GM12878 (cell line): ENCODE measurements at regions not wholly inside any gene's neighbourhood (a gene's known extent, or its start where the extent isn't known, plus 50 kb on each side); places are given as distances from the start of the nearest gene placed in this dataset.

Experiments
- CREB1 ChIP-seq: IDR thresholded peaks from 2 replicates; pipeline ENCODE4 v1.6.1; 2012; ENCODE audit warnings: low read depth, mild to moderate bottlenecking, inconsistent platforms
- CTCF ChIP-seq, 3 experiments: IDR thresholded peaks in 2 of 3; conservative IDR thresholded peaks in 1 of 3; 2 replicates each; pipeline ENCODE4 v1.5.1; 2011; ENCODE audit warnings: low read depth in 3 of 3, low read length in 3 of 3, mild to moderate bottlenecking in 3 of 3, control low read depth in 2 of 3, moderate library complexity in 2 of 3, inconsistent platforms in 1 of 3, mixed read lengths in 1 of 3; ENCODE audit not compliant: control insufficient read depth in 2 of 3, insufficient read depth in 1 of 3; ENCODE audit errors: extremely low read depth in 1 of 3
- EZH2 ChIP-seq: IDR thresholded peaks from 2 replicates; pipeline ENCODE4 v1.6.1; 2012; ENCODE audit warnings: low read depth, mild to moderate bottlenecking, control low read depth, inconsistent platforms, low read length, borderline replicate concordance; ENCODE audit not compliant: control insufficient read depth
- FOS ChIP-seq: IDR thresholded peaks from 3 replicates; pipeline ENCODE4 v1.6.1; 2011; ENCODE audit warnings: borderline replicate concordance; ENCODE audit not compliant: insufficient read length; ENCODE audit errors: extremely low read depth
- MYB ChIP-seq: fragments of 150-350 bp; IDR thresholded peaks from 2 replicates; pipeline ENCODE4 v1.6.1; 2014; ENCODE audit warnings: mild to moderate bottlenecking, low read depth, low read length, borderline replicate concordance
- PKNOX1 ChIP-seq: fragments of 450-650 bp; IDR thresholded peaks from 2 replicates; pipeline ENCODE4 v1.6.1; 2016; ENCODE audit warnings: mild to moderate bottlenecking
- POLR2AphosphoS2 ChIP-seq: IDR thresholded peaks from 2 replicates; pipeline ENCODE4 v1.6.1; 2011; ENCODE audit warnings: low read depth, mild to moderate bottlenecking, low read length, improper control_type of control experiment, moderate library complexity
- RAD21 ChIP-seq: IDR thresholded peaks from 2 replicates; pipeline ENCODE4 v1.6.1; 2011; ENCODE audit warnings: mild to moderate bottlenecking, low read depth, low read length, moderate library complexity; ENCODE audit not compliant: insufficient read depth
- SUPT20H ChIP-seq: IDR thresholded peaks from 2 replicates; pipeline ENCODE4 v1.6.1; 2011; ENCODE audit warnings: low read depth, mild to moderate bottlenecking, low read length, moderate library complexity, borderline replicate concordance; ENCODE audit not compliant: control insufficient read depth
- TAF1 ChIP-seq: IDR thresholded peaks from 2 replicates; pipeline ENCODE4 v1.6.1; 2011; ENCODE audit warnings: mild to moderate bottlenecking, low read depth, low read length, borderline replicate concordance
- ZNF274 ChIP-seq: IDR thresholded peaks from one replicate; pipeline ENCODE4 v1.8.0; 2011; ENCODE audit not compliant: insufficient read length, insufficient read depth
- ZSCAN29 ChIP-seq: fragments of 450-650 bp; IDR thresholded peaks from 2 replicates; pipeline ENCODE4 v1.6.1; 2017; ENCODE audit warnings: mild to moderate bottlenecking, moderate library complexity

- TF ChIP-seq MYB: no peak
- no peak for TF ChIP-seq RAD21
- no peak for TF ChIP-seq CTCF (IDR thresholded peaks at IDR 0.05 in 2 of 3, conservative IDR thresholded peaks at IDR 0.05 in 1 of 3; ENCODE audit: control insufficient read depth in 2 of 3, extremely low read depth in 1 of 3, insufficient read depth in 1 of 3, low read depth in 3 of 3, low read length in 3 of 3)
- TF ChIP-seq ZSCAN29: no peak
- no peak for TF ChIP-seq POLR2AphosphoS2
- no peak for TF ChIP-seq EZH2
- no peak for TF ChIP-seq TAF1
- TF ChIP-seq CREB1: no peak
- no peak for TF ChIP-seq FOS
- no peak for TF ChIP-seq PKNOX1
- no peak for TF ChIP-seq ZNF274
- no peak for TF ChIP-seq SUPT20H
Observed at GRCh38 chr14:23801766-23802165, 151.8 kb upstream of the DHRS4 start.
